ENCODE measurements at regions not wholly inside any gene's neighbourhood (a gene's known extent, or its start where the extent isn't known, plus 50 kb on each side); places are given as distances from the start of the nearest gene placed in this dataset.

GRCh38 chr6:82013561-82014530, 233.7 kb downstream of the IBTK start:
- DNase-seq: no peak

- no peak for DNase-seq
Observed at GRCh38 chr6:82006027-82006738, 241.4 kb downstream of the IBTK start.

DNA sequence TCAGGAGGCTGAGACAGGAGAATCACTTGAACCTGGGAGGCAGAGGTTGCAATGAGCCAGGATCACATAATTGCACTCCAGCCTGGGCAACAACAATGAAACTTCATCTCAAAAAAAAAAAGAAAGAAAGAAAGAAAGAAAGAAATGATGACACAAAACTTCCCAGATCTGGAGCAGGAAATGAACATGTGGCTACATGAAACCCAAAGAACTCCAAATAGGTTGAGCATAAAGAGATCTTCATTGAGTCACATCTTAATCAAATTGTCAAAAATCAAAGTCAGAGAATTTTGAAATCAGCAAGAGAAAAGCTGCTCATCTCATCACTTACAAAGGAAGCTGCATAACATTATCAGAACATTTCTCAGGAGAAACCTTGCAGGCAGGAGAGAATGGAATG, 247.0 kb downstream of the IBTK start:
- no peak for DNase-seq

DNA sequence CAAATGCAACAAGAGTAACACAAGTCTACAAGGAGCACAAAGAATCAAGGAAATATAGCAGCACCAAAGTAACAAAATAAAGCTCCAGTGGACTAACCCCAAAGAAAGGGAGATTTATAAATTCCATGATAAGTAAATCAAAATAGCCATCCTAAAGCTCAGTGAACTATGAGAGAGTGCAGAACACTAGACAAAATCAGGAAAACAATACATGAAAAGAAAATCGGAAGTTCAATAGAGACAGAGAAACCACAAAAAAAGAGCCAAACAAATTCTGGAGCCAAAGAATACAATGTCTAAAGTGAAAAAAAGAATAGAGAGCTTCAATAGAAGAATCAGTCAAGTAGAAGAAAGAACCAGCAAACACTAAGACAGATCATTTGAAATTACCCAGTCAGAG, 247.3 kb upstream of the TENT5A start:
- DNase-seq: no peak

DNA sequence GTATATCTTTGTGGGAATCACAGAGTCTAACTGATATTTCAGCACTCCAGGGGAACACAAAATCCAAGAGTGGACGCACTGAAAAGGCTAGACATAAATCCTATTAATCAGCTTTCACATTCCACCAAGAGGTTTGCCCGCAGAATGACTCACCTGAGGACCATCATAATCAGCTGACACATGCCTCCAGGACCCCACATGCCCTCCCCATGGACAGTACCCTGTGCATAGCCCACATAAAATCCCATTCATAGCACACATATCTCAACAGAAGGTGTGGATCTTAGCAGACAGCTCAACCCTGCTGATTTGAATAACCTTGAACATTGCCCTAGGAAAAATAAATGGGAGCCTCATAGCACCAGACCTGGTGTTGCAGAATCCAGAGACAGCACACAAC, 246.8 kb upstream of the TENT5A start:
- DNase-seq: no peak

- no peak for DNase-seq
Observed at GRCh38 chr6:81998432-81998831, 246.0 kb upstream of the TENT5A start.

- no peak for DNase-seq
Observed at GRCh38 chr6:81997090-81997926, 244.8 kb upstream of the TENT5A start.

GRCh38 chr6:81996414-81996813, 243.9 kb upstream of the TENT5A start:
- no peak for DNase-seq

- no peak for DNase-seq
Observed at GRCh38 chr6:81995548-81996289, 243.2 kb upstream of the TENT5A start.

GRCh38 chr6:81988871-81989270, 236.4 kb upstream of the TENT5A start:
- DNase-seq: no peak

- no peak for DNase-seq
Observed at GRCh38 chr6:81988446-81988845, 236.0 kb upstream of the TENT5A start.

DNA sequence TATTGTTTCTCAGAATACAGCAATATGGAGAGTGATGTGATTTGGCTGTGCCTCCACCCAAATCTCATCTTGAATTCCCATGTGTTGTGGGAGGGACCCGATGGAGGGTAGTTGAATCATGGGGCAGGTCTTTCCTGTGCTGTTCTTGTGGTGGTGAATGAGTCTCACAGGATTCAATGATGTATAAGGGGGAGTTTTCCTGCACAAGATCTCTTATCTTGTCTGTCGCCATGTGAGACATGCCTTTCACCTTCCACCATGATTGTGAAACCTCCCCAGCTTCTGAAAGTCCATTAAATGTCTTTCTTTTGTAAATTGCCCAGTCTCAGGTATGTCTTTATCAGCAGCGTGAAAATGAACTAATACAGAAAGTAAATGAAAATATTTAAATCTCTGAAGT, 234.8 kb upstream of the TENT5A start:
- DNase-seq: no peak

DNA sequence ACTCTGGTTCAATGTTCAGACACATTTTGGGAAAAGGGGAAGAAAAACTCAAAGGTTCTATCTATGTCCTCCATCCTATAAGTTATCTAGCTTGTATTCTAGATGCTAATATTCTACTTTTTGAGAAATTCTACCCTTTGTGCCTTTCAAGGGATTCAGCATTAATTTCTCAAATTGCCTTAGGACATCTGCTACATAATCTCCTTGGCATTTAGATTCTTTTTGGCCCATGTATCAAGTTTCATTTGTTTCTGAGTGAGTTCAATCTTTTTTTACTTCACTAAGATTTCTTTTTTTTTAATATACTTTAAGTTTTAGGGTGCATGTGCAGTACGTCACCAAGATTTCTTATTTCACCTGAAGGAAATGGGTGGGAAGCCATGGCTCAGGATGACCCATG, 232.7 kb upstream of the TENT5A start:
- DNase-seq: no peak

DNA sequence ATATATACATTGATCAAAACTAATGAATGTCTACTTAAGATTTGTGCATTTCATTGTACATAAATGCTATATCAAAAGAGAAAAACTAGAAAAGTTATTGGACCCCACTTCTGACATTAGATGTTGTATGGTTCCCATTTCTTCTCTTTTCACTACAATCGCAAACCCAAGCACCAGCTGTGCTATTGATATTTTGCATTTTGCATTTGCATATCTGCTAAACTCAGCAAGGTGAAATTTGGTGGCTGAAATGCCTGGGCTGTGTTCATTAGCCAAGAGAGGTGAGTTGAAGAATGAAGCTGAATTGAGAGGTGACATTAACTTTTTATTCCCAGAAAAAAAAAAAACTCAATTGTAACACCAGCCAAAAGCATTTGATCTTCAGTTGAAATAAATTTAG, 232.1 kb upstream of the TENT5A start:
- no peak for DNase-seq

- no peak for DNase-seq
Observed at GRCh38 chr6:81981812-81982211, 229.3 kb upstream of the TENT5A start.

DNA sequence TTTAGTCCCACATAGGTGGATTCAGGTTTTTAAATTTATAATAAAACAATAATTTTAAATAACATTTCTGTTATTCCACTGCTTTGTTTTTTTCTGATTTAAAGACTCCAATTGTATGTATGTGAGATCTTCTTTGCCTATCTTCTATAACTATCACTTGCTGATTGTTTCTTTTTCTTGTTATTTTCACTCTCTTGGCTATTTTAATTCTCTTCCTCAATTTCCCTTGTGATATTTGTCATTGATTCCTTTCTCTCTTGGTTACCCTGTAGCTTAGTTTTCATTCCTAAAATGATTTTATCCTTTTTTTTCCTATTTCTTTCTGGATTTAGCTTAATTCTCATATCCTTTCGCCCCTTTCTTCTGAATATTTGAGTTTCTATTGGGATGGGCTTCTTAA, 227.3 kb upstream of the TENT5A start:
- DNase-seq: no peak

- DNase-seq: no peak
Observed at GRCh38 chr6:81979329-81979728, 226.8 kb upstream of the TENT5A start.

GRCh38 chr6:81978230-81978629, 225.7 kb upstream of the TENT5A start:
- DNase-seq: no peak

DNA sequence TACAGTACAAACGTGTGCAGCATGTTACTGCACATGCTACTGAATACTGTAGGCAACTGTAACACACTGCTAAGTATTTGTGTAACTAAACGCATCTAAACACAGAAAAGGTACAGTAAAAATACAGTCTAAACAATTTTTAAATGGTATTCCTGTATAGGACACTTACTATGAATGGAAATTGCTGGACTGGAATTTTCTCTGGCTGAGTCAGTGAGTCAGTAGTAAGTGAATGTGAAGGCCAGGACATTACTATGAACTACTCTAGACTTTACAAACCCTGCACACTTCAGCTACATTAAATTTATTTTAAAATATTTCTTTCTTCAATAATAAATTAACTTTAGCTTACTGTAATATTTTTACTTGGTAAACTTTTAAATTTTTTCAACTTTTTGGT, 225.0 kb upstream of the TENT5A start:
- no peak for DNase-seq

DNA sequence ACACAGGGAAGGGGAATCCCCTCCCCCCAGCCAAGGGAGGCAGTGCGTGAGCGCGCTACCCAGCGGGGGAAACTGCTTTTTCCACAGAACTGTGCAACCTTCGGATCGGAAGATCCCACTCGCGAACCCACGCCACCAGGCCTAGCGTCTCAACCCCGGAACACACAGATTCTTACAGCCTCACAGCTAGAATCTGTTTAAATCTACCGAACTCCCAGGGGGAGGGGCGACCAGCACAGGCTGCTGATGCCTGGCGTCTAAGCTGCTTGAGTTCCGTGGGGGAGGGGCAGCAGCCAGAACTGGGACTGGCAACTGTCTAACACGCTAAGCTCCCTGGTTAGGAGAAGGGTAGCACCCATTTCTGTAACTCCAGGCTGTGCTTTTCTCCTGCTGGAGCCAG, 217.3 kb upstream of the TENT5A start:
- DNase-seq: no peak

DNA sequence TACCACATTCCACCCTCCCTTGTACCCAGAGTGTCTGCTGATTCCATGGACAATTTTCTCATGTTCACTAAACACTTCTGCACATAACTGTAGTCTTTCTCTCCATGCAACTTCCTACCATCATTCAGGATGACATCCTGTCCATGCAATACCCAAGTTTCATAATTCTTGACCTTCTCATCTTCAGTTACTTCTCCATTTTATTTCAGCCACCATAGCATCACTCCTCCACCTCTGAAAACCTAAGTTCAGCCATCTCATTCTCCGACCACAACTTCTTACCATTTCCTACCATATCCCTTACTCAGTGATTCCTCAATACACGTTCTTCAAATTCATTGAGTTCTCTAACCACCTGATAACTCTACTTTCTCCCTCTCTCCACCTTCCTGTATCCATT, 216.5 kb upstream of the TENT5A start:
- DNase-seq: no peak

DNA sequence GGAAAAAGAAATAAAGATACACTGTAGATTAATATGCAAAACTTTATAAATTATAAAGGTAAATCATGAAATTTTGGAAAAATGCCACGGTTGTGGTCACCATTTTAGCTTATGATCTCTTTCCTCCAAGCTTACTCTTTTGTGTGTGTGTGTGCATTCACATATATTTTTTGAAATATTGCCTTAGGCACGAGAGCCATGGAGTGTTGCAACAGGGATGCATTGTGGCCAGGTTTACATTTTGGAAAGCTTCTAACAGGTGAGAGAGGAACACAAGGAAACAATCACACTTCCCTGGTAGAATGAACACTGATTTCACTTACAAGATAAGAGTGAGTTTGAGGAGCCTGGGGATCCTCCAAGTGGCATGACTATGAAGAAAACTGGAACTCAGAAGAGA, 214.5 kb upstream of the TENT5A start:
- DNase-seq: no peak

DNA sequence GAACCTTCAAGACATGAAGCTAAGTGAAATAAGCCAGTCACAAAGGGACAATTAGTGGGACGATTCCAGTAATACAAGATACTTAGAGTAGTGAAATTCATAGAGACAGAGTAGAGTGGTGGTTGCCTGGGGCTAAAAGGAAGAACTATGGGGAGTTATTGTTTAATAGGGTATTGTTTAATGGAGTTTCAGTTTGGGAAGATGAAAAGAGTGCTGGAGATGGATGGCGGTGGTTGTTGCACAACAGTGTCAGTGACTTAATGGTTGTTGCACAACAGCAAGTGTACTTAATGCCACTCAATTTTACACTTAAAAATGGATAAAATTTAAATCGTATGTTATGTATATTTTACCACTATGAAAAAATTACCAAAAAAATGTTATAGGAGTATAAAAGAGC, 209.7 kb upstream of the TENT5A start:
- DNase-seq: no peak
